IPS-NIHi11 (cell line): ENCODE measurements at regions not wholly inside any gene's neighbourhood (a gene's known extent, or its start where the extent isn't known, plus 50 kb on each side); places are given as distances from the start of the nearest gene placed in this dataset.
"Not testable (repeated sequence)": the region's sequence is repeated elsewhere in the genome, so short reads cannot be mapped to it uniquely, and the experiment has no call there.

Experiments used
- DNase-seq: peaks from one replicate; pipeline ENCODE4 v3.0.0; 2012; ENCODE audit warnings: mixed read lengths, low spot score

- no peak for DNase-seq
Measured at GRCh38 chr10:130512936-130513335, 376.7 kb downstream of the GLRX3 start.

- DNase-seq, result no peak
Measured at GRCh38 chr10:130513686-130514476, 377.7 kb downstream of the GLRX3 start.

GRCh38 chr10:130515670-130516069, 379.5 kb downstream of the GLRX3 start:
- no peak for DNase-seq

- no peak for DNase-seq
Measured at GRCh38 chr10:130516141-130516735, 380.0 kb downstream of the GLRX3 start.

- not testable (repeated sequence) for DNase-seq
Measured at GRCh38 chr10:130518921-130519320, 382.7 kb downstream of the GLRX3 start.

- DNase-seq, result no peak
Measured at GRCh38 chr10:130519791-130520190, 383.6 kb downstream of the GLRX3 start.

GRCh38 chr10:130531312-130531711, 395.1 kb downstream of the GLRX3 start:
- no peak for DNase-seq

- DNase-seq, result no peak
Measured at GRCh38 chr10:130541090-130541489, 404.9 kb downstream of the GLRX3 start.

GRCh38 chr10:130542761-130543160, 406.6 kb downstream of the GLRX3 start:
- no peak for DNase-seq

- no peak for DNase-seq
Measured at GRCh38 chr10:130543794-130544193, 407.6 kb downstream of the GLRX3 start.

GRCh38 chr10:130545122-130545521, 408.9 kb downstream of the GLRX3 start:
- DNase-seq, result peak; percentile 46

GRCh38 chr10:130545697-130546096, 409.5 kb downstream of the GLRX3 start:
- no peak for DNase-seq

GRCh38 chr10:130546841-130547240, 410.6 kb downstream of the GLRX3 start:
- DNase-seq, result no peak

GRCh38 chr10:130547368-130547767, 411.2 kb downstream of the GLRX3 start:
- peak; percentile 28 for DNase-seq

GRCh38 chr10:130550952-130551674, 414.9 kb downstream of the GLRX3 start:
- no peak for DNase-seq

GRCh38 chr10:130551676-130552075, 415.5 kb downstream of the GLRX3 start:
- no peak for DNase-seq

GRCh38 chr10:130553826-130554225, 417.6 kb downstream of the GLRX3 start:
- no peak for DNase-seq

GRCh38 chr10:130554701-130555410, 418.7 kb downstream of the GLRX3 start:
- no peak for DNase-seq

- DNase-seq, result no peak
Measured at GRCh38 chr10:130555411-130555750, 419.2 kb downstream of the GLRX3 start.

- no peak for DNase-seq
Measured at GRCh38 chr10:130557181-130557845, 421.1 kb downstream of the GLRX3 start.

- DNase-seq, result no peak
Measured at GRCh38 chr10:130558746-130559546, 422.8 kb downstream of the GLRX3 start.
